HG02973 (cell line): ENCODE measurements at regions not wholly inside any gene's neighbourhood (a gene's known extent, or its start where the extent isn't known, plus 50 kb on each side); places are given as distances from the start of the nearest gene placed in this dataset.
"Not testable (repeated sequence)": the region's sequence is repeated elsewhere in the genome, so short reads cannot be mapped to it uniquely, and the experiment has no call there.

Experiments used
- ATAC-seq: cut with Tn5 transposase; IDR thresholded peaks from one replicate; pipeline ENCODE4 v1.9.1; 2021; ENCODE audit warnings: moderate library complexity; ENCODE audit not compliant: unreplicated experiment

- ATAC-seq: no peak
These were observed 326.7 kb upstream of the SUCLG2 start for GRCh38 chr3:67981077-67981476.

DNA sequence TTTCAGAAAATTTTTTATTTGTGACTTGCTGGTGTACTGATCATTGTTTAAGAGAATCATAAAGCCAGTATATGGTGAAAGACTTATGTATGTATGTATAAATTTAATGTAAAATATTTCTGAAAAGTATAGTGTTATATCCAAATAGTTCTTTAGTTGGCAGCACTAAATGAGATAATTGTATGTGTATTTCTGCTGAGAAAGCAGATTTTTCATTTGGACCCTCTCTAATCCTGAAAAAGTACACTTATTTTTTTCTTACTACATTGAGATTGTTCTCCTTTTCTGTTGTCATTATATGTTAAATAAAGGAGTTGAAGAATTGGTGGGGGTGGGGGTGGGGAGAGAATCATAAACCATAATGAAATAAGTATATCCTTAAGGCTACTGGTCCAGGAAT lies 324.9 kb upstream of the SUCLG2 start:
- ATAC-seq: no peak

DNA sequence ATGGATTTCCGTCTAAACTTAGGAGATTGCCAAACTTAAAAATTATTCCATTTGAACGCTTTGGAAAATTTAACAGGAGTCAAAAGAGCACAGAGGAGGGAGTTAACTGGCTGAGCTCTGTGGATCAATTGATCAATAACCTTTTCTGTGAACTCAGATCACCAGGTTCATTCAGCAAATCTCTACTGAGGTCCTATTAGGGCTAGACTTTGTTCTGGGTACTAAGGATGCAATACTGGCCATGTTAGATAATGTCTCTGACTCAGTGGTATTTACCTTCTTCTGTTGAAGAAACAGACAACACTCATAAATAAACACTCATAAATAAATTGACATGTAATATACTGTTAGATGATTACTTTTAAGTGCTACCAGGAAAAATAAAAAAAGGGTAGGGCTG lies 323.4 kb upstream of the SUCLG2 start:
- no peak for ATAC-seq

DNA sequence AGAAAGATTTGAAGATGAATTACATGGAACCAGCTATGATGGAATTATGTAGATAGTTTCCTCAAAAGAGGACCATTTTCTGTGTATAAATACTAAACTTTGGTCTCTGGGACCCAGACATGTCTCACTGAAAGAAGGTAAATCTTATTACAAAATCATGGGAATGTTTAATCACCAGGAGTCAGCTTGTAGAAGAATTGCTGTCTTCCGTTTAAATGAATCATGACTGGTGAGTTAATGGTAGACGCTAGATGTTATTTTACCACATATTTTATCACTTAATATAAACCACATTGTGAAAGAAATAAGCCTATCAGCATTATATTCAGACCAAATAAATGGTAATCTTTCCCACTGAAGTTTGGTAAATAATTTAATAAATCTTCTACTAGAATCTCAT lies 322.3 kb upstream of the SUCLG2 start:
- no peak for ATAC-seq

DNA sequence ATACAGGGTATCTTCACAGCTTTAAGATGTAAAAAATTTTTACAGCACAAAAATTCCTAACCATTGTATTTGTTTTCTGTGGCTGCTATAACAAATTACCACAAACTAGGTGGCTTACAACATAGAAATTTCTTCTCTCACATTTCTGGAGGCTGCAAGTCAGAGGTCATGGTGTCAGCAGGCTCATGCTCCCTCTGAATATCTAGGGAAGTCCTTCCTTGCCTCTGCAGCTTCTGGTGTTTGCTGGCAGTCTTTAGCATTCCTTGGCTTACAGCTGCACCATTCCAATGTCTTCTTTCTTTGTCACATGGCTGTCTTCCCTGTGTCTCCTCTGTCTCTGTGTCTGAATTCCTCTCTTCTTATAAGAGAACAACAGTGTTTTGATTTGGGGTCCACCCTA lies 310.2 kb upstream of the SUCLG2 start:
- no peak for ATAC-seq

GRCh38 chr3:67957268-67957667 lies 302.9 kb upstream of the SUCLG2 start:
- no peak for ATAC-seq

GRCh38 chr3:67947808-67948508 lies 293.5 kb upstream of the SUCLG2 start:
- ATAC-seq: no peak

DNA sequence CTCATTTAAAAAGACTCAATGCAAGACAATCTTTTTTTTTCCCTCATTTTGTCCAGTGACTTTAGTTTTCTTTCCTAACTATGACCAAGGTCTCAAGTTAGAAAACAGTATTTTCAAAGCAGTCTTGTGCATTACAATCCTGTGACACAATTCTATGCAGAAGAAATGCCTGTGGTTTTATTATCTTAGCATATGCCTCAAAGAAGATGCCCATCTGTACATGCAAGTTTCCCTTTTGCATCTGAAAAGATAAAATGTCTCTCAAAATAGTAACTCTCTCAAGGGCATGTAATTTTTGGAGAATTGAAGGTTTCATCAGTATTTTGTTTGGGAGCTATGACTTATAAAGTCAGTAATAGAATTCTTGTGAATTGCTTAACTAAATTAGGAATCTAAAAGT lies 292.0 kb upstream of the SUCLG2 start:
- no peak for ATAC-seq

DNA sequence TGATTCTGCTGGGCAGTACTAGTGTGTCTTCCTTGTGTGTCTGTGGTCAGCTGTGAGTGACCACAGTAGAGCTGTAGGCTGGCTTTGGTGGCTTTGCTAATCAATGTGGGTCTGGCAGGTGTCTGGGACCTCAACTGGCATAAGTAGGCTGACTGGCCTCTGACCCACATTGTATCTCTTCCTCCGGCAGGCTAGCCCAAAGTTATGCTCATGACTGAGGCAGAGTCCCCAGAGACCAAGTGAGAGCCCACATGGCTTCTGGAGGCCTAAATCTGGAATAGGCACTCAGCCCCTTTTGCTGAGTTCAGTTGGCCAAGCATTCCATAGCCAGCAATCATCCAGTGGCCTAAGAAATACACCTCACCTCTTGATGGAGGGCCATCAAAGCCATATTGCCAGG lies 289.1 kb upstream of the SUCLG2 start:
- ATAC-seq: no peak

DNA sequence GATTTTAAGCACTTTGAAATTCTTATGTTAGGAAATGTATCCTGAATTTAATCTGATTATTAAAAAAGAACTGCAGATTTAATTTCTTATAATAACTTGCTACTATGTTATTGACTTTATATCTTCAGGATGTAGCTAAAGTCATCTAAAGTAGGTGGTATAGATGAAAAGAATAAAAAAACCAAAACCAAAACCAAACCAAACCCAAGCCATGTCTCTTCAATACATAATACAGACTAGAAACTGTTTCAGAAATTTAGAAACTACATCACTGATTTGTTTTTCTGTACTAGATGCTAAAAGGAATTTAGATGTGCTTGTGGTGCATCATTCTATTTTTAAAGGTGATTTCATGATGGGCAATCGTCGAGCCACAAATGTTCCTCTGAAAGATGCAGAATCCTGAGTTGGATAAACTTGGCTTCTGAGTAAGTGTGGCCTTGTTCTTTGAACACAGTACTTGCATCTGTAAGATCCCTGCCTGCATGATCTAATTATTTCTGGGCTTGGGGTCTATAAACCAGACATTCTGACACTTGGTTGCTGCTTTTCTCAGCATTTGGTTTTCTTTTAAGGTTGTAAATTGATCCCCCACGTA lies 287.1 kb upstream of the SUCLG2 start:
- no peak for ATAC-seq

DNA sequence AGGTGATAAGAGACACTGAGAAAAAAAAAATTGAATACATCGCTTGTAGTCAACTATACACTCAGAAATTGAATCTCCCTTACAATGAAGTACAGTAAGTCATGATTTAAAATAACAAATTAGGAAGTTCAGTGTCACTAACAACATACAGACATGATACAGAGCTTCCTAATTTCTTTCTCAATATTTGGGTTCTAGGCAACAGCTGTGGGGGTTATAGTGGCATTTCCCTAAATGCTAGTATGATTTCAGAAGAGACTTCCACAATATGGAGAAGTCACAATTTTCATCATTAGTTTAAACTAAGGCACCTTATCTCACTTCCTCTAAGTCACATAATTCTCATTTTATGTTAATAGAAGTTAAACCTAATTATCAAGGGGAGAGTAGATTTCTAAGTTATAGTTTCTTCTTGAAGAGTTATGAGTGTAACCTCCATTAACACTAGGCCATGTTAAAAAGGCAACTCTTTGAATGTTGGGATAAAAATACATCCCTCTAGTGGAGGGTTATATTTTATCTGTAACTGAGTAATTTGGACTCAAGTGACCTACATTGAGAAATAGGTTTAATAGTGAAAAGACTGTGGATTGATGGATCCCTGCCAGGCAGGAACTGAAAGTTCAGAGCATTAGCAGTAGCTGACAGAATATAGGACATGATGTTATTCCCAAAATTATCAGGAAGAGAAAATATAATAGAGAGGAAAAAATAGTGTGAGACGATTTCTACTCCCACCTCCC lies 286.0 kb upstream of the SUCLG2 start:
- no peak for ATAC-seq

GRCh38 chr3:67937498-67938118 lies 283.2 kb upstream of the SUCLG2 start:
- no peak for ATAC-seq

DNA sequence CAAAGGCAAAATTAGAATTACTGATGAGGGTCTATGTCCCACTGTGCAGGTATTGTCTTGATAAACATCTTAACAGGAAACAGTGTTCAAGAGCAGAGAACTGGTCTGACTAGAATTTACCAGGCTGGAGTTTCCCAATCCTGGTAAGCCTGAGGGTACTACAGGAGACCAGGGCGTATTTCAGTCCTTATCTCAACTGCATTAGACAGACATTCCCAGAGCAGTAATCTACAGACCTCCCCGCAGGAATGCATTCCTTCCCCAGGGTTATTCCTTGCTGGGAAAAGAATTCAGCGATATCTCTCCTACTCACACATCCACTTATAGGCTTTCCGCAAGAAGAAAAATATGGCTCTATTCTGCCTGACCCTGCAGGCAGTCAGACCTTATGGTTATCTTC lies 276.0 kb upstream of the SUCLG2 start:
- ATAC-seq: not testable (repeated sequence)

DNA sequence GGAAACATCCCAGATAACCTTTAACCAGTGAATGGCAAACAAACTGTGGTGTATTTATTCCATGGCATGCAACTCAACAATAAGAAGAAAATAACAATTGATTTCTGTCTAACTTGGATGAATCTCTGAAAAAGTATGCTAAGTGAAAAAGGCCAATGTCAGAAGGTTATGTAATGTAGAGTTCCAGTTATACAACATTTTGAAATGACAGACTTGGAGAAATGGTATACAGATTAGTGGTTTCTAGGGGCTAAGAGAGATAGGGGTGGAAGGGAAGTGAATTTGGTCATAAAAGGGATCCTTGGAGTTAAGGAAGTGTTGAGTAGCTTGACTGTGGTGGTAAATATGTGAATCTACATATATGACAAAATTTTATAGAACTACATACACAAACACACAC lies 269.4 kb upstream of the SUCLG2 start:
- no peak for ATAC-seq

DNA sequence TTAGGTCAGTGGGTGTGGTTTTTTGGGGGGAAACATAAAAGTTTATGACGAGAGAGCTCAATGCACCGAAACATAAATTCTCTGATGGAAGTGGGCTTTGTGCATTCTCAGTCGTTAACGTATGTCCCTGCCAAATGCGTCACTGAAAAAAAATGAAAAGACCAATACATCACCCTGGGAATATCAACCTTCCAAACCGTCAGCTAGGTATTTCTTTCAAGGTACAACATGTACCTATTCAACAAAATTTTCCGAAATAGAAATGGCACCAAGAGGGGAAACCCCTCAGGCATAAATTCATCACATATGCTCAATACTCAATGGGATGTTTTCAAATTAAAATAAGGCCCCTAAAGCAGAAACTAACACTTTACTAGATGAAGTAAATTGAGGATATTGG lies 266.6 kb upstream of the SUCLG2 start:
- ATAC-seq: no peak

- no peak for ATAC-seq
These were observed 265.9 kb upstream of the SUCLG2 start for GRCh38 chr3:67920311-67920710.

GRCh38 chr3:67916353-67916752 lies 261.9 kb upstream of the SUCLG2 start:
- ATAC-seq: no peak

DNA sequence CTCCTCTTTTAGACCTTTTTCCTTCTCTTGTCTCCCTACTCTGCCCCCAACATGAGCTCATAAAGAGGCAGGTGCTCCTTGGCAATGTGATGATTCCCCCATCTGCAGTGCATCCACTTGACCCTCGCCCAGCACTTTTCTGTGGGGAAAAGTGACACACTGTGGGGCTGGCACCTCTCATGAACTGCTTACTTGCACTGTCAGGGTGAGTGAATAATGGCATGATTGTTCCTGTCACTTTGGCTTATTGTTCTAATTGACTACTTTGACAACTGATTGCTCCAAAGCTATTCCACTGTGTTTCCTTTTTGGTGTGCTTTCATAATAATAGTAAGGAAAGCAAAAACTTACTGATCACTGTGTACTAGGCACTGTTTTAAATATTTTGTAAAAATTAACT lies 253.3 kb upstream of the SUCLG2 start:
- no peak for ATAC-seq

GRCh38 chr3:67906261-67906660 lies 251.8 kb upstream of the SUCLG2 start:
- ATAC-seq: no peak

DNA sequence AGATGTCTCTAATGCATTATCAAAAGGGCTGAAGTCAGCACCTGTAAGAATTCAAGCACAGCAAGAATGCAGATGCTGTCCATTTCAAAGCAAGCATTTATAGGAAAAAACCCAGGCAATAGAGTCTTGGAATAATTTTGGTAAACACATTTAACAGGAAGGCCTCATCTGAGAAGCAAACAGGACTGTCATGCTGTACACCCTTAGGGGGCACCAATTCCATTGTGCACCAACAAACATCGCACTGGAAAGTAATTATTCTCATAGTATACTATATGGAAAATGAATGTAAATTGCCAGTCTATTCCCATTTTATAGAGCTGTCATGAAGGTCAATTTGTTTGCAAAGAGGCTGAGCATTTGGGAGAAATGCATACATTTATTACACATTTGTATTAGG lies 247.3 kb upstream of the SUCLG2 start:
- no peak for ATAC-seq

DNA sequence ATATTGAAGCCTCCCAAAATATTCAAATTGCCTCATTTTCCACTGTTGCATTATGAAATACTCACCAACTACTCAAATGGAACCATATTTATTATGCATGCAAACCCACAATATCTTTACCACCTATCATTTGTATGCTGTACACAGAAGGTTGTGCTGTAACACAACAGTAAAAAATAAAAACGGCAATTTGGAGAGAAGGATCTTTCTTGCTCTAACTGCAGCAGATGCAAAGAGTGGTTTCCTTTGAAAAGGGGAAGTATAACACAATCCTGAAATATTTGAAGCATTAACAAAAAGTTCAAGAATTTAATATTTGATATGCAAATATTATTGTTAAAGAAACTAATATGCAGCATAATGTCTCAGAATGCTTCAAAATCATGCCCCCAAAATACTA lies 244.5 kb upstream of the SUCLG2 start:
- no peak for ATAC-seq
